ENCODE measurements at regions not wholly inside any gene's neighbourhood (a gene's known extent, or its start where the extent isn't known, plus 50 kb on each side); places are given as distances from the start of the nearest gene placed in this dataset.

GRCh38 chr2:181742922-181743722, 62.8 kb upstream of the NEUROD1 start:
- TF ChIP-seq GATA3 (IDR thresholded peaks at IDR 0.05; ENCODE audit: low read depth, low read length): no peak
- TF ChIP-seq GATA2 (IDR thresholded peaks at IDR 0.05; ENCODE audit: low read depth, low read length): no peak
